ENCODE measurements at regions not wholly inside any gene's neighbourhood (a gene's known extent, or its start where the extent isn't known, plus 50 kb on each side); places are given as distances from the start of the nearest gene placed in this dataset.

DNA sequence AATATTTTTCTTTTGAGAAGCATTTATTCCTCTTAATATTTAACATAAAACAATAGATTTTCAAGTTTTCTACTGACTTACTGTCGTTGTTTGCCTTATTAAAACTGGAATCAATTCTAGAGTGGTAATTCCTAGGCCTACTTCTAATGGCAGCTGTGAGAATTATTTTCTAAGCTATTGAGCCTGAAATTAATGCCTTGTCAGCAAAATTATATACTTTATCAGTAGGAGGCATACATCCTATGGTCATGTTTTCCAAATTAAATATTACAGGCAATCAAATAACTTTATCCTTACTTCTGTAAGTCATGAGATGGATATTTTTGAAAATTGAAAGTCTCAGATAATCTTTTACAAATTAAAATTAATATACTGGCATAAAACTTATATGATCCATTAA, 239.1 kb upstream of the CNTNAP4 start:
- Mint-ChIP-seq H3K4me3 (no peak overlapping the region), H3K27me3 (ENCODE audit: insufficient read depth) (no peaks in the 10 kb centered on the region)
- no peak for DNase-seq

DNA sequence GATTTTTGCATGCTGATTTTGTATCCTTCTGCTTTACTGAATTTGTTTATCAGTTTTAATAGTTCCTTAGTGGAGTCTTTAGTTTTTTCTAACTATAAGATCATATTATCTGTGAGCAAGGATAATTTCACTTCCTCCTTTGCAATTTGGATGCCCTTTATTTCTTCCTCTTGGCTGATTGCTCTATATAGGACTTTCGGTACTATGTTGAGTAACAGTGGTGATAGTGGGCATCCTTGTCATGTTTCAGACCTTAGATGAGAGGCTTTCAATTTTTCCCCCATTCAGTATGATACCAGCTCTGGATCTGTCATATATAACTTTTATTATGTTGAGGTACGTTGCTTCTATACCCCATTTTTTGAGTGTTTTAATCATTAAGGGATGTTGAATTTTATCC, 224.5 kb upstream of the CNTNAP4 start:
- Mint-ChIP-seq H3K27ac (no peak overlapping the region), H3K4me3 (no peak overlapping the region), H3K27me3 (ENCODE audit: insufficient read depth) (peaks cover 9% of the 10 kb centered on the region), H3K4me1 (no peaks in the 10 kb centered on the region), H3K36me3 (ENCODE audit: low read depth) (no peaks in the 10 kb centered on the region), H3K9me3 (peaks cover 18% of the 10 kb centered on the region)
- Histone ChIP-seq H3K36me3 (ENCODE audit: control insufficient read depth, insufficient read depth, low read length) (no peaks in the 10 kb centered on the region), H3K27ac (ENCODE audit: low read depth, low read length) (no peak overlapping the region), H3K4me3 (ENCODE audit: low read length) (no peak overlapping the region), H3K4me1 (ENCODE audit: control insufficient read depth, insufficient read depth, low read length) (no peaks in the 10 kb centered on the region), H3K9me3 (ENCODE audit: control insufficient read depth, low read length) (peaks cover 5% of the 10 kb centered on the region), H3K27me3 (ENCODE audit: control insufficient read depth, insufficient read depth, low read length, poor library complexity, severe bottlenecking) (no peaks in the 10 kb centered on the region), H3K9ac (ENCODE audit: extremely low read depth, low read length, poor library complexity, severe bottlenecking) (no peak overlapping the region)
- TF ChIP-seq, protein P1, sequence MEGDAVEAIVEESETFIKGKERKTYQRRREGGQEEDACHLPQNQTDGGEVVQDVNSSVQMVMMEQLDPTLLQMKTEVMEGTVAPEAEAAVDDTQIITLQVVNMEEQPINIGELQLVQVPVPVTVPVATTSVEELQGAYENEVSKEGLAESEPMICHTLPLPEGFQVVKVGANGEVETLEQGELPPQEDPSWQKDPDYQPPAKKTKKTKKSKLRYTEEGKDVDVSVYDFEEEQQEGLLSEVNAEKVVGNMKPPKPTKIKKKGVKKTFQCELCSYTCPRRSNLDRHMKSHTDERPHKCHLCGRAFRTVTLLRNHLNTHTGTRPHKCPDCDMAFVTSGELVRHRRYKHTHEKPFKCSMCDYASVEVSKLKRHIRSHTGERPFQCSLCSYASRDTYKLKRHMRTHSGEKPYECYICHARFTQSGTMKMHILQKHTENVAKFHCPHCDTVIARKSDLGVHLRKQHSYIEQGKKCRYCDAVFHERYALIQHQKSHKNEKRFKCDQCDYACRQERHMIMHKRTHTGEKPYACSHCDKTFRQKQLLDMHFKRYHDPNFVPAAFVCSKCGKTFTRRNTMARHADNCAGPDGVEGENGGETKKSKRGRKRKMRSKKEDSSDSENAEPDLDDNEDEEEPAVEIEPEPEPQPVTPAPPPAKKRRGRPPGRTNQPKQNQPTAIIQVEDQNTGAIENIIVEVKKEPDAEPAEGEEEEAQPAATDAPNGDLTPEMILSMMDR (conservative IDR thresholded peaks at IDR 0.05) = no peak
- no peak for DNase-seq
- WGBS, 2 experiments (ENCODE audit: insufficient coverage in 1 of 2, insufficient read length in 1 of 2) = 93% methylated on average over 2 of the region's 2 CpGs; no CpG with 5 or more reads in 1 of the 2 experiments

More for the DNA sequence above, 239.1 kb upstream of the CNTNAP4 start:
- H3K4me1 ChIP-seq (ENCODE audit: control insufficient read depth, insufficient read depth, low read length) = no peaks in the 10 kb centered on the region
- TF ChIP-seq, protein P1 (conservative IDR thresholded peaks at IDR 0.05) = no peak
- no peaks in the 10 kb centered on the region for H3K36me3 Mint-ChIP-seq (ENCODE audit: low read depth)
- WGBS, 2 experiments (ENCODE audit: insufficient coverage in 1 of 2, insufficient read length in 1 of 2) = 75% methylated on average over 1 of the region's 1 CpG; no CpG with 5 or more reads in 1 of the 2 experiments
- no peak overlapping the region for H3K4me3 ChIP-seq (ENCODE audit: low read length)
- H3K9me3 ChIP-seq (ENCODE audit: control insufficient read depth, low read length) = peaks cover 62% of the 10 kb centered on the region
- no peak overlapping the region for H3K27ac ChIP-seq (ENCODE audit: low read depth, low read length)
- peaks cover 57% of the 10 kb centered on the region for H3K9me3 Mint-ChIP-seq
- H3K4me1 Mint-ChIP-seq = no peaks in the 10 kb centered on the region
- H3K9ac ChIP-seq (ENCODE audit: extremely low read depth, low read length, poor library complexity, severe bottlenecking) = no peak overlapping the region
- H3K27ac Mint-ChIP-seq = no peak overlapping the region
- H3K36me3 ChIP-seq (ENCODE audit: control insufficient read depth, insufficient read depth, low read length) = no peaks in the 10 kb centered on the region
- H3K27me3 ChIP-seq (ENCODE audit: control insufficient read depth, insufficient read depth, low read length, poor library complexity, severe bottlenecking) = no peaks in the 10 kb centered on the region

DNA sequence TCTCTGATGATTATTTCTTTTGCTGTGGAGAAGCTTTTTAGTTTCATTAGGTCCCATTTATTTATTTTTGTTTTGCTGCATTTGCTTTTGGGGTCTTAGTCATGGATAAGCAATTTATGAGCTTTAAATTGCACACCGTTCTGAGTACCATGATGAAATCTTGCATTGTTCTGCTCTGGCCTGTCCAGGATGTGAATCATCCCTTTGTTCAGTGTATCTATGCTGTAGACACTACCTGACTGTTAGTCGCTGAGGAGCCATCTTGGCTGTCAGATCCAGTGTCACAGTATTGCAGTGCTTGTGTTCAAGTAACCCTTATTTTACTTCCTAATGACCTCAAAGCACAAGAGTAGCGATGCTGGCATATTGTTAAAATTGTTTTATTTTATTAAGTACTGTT, 218.0 kb upstream of the CNTNAP4 start:
- 92 to 94% methylated on average over 2 of the region's 3 CpGs for WGBS, 2 experiments (ENCODE audit: insufficient coverage in 1 of 2, insufficient read length in 1 of 2)

More for the DNA sequence above, 218.0 kb upstream of the CNTNAP4 start:
- Histone ChIP-seq H3K9ac (ENCODE audit: extremely low read depth, low read length, poor library complexity, severe bottlenecking) (no peak overlapping the region), H3K4me3 (ENCODE audit: low read length) (no peak overlapping the region), H3K27me3 (ENCODE audit: control insufficient read depth, insufficient read depth, low read length, poor library complexity, severe bottlenecking) (no peaks in the 10 kb centered on the region), H3K4me1 (ENCODE audit: control insufficient read depth, insufficient read depth, low read length) (no peaks in the 10 kb centered on the region), H3K36me3 (ENCODE audit: control insufficient read depth, insufficient read depth, low read length) (no peaks in the 10 kb centered on the region), H3K9me3 (ENCODE audit: control insufficient read depth, low read length) (no peaks in the 10 kb centered on the region), H3K27ac (ENCODE audit: low read depth, low read length) (no peak overlapping the region)
- Mint-ChIP-seq H3K27me3 (ENCODE audit: insufficient read depth) (peaks cover 4% of the 10 kb centered on the region), H3K4me3 (no peak overlapping the region), H3K27ac (no peak overlapping the region), H3K4me1 (peaks cover 2% of the 10 kb centered on the region), H3K9me3 (no peaks in the 10 kb centered on the region), H3K36me3 (ENCODE audit: low read depth) (no peaks in the 10 kb centered on the region)
- TF ChIP-seq, protein P1 (conservative IDR thresholded peaks at IDR 0.05) = no peak
- DNase-seq = no peak
